Right ventricle myocardium superior (tissue), 1 donor: ENCODE measurements at regions not wholly inside any gene's neighbourhood (a gene's known extent, or its start where the extent isn't known, plus 50 kb on each side); places are given as distances from the start of the nearest gene placed in this dataset.

Experiments
- ATAC-seq: fragments of 200-7000 bp; cut with Tn5 transposase; one replicate; pipeline ENCODE4 v1.9.1; 2020; ENCODE audit warnings: mild to moderate bottlenecking; ENCODE audit not compliant: poor library complexity
- DNase-seq: peaks from one replicate; pipeline ENCODE4 v3.0.0-alpha.2; 2020
- intact Hi-C: fragments of 100-400 bp; cut with DNase I; formaldehyde crosslinking; loops from one replicate; pipeline ENCODE4 v1.11.2; 2022
- donor health status: DM: no; HTN: yes; CAD: no; lungs with severe emphysema.

- DNase-seq, result no peak
- intact Hi-C loops, result no loop called here
- ATAC-seq, result no peak
These were observed 98.4 kb downstream of the LITAF start for GRCh38 chr16:11488304-11488703.

- DNase-seq, result no peak
- ATAC-seq, result no peak
- intact Hi-C loops, result no loop called here
These were observed 95.2 kb downstream of the LITAF start for GRCh38 chr16:11491524-11491923.

- intact Hi-C loops, result no loop called here
- ATAC-seq (no peak), DNase-seq (no peak)
These were observed 93.8 kb downstream of the LITAF start for GRCh38 chr16:11492808-11493530.

- DNase-seq (no peak), ATAC-seq (no peak)
- intact Hi-C loops, result no loop called here
These were observed 93.2 kb downstream of the LITAF start for GRCh38 chr16:11493531-11493929.

GRCh38 chr16:11494029-11494428 is 92.7 kb downstream of the LITAF start:
- intact Hi-C loops, result no loop called here
- ATAC-seq, result no peak

GRCh38 chr16:11494433-11494832 is 92.3 kb downstream of the LITAF start:
- intact Hi-C loops, result no loop called here
- no peak for ATAC-seq
- no peak for DNase-seq

More at GRCh38 chr16:11494029-11494428, 92.7 kb downstream of the LITAF start:
- DNase-seq, result no peak

GRCh38 chr16:11495066-11495407 is 91.7 kb downstream of the LITAF start:
- intact Hi-C loops, result no loop called here
- DNase-seq (no peak), ATAC-seq (no peak)
